GM18873 (cell line): ENCODE measurements at regions not wholly inside any gene's neighbourhood (a gene's known extent, or its start where the extent isn't known, plus 50 kb on each side); places are given as distances from the start of the nearest gene placed in this dataset.

Source experiments
- ATAC-seq: cut with Tn5 transposase; IDR thresholded peaks from one replicate; pipeline ENCODE4 v1.9.1; 2021; ENCODE audit warnings: mild to moderate bottlenecking, moderate library complexity, moderate number of reproducible peaks; ENCODE audit not compliant: unreplicated experiment, low FRiP score

DNA sequence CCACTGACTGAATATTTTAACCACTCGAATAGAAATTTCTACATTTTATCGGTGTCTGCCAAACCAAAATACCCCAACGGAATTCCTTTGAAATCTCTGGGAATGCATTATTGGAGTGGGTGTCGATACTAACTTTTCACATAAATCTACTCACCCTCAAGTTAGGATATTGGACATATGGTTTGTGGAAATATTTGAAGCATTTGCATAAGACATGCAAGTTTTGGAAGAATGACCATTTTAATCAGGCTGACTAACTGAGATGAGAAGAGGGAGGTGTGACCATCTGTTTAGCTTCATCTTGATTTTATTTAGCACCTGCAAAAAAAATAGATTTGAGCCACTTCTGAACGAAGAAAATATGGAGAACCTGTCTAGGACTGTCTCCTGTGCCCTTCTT lies 61.2 kb downstream of the KLF6 start:
- no peak for ATAC-seq

DNA sequence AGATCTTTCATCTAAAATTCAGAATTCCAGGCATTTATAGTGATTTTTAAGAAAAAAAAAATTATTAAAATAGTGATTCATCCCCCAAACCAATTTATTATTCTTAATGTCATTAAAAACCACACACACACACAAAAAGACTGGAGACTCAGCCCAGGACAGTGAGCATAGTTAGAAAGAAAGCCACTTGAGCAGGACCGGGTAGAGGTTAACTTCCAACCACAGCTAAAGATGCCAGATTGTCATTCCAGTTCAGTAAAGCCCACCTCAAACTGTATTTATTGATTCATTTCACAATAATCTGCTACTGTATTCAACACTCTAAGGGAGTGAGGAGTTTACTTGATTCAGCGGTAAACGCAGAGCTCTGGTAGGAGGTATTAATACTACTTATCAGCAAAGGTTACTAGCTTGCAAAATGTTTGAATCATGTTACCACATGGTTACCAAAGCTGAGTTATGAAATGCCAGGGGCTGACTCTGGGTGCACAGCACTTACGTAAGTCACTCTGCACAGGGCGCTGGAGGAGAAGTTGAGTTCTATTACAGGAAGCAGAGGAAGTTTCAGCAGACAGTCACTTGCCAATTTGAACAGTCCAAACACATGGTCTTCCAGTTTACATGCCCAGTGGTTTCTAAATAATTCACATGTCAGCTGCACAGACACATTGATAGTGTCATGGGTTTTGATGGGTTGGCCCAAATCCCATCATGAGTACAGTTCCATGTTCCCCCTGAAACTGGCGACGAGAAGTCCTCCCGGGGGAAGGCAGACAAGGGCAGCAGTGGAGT lies 64.6 kb downstream of the KLF6 start:
- no peak for ATAC-seq

DNA sequence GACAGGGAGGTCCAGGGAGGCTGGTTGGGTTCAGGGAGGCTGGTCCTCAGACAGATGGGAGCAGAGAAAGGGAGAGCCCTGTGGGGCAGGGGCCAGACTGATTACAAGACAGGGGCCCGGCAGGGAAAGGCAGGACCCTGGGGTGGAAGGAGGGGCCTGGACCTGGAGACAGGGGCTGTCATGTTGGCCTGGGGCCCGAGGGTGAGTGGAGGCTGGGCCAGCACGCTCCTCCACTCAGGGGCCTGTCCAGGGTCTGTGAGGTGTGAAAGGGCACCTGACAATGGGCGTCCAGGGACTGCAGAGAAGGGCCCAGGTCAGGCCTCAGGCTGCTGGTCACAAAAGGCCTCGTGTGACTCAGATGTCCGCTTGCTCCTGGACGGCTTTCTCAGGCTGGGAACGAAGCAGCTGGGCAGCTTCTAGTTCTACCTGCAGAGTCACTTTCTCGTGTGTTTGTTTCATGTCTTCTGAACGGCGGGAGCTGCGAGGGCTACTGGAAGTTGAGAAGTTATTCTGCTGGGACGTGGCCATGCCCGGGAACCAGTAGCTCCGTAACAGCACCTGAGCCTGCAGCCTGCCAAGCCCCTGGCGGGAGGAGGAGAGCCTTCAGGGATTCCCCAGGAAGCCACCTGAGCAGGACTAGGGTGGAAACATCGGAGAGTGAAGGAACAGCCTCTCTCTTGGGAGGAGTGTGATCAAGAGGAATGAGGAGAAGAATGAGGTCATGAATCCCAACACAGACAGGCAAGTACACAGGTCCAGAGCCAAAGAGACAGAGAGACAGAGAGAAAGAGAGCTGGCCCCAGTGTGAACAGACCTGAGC lies 65.8 kb downstream of the KLF6 start:
- no peak for ATAC-seq

DNA sequence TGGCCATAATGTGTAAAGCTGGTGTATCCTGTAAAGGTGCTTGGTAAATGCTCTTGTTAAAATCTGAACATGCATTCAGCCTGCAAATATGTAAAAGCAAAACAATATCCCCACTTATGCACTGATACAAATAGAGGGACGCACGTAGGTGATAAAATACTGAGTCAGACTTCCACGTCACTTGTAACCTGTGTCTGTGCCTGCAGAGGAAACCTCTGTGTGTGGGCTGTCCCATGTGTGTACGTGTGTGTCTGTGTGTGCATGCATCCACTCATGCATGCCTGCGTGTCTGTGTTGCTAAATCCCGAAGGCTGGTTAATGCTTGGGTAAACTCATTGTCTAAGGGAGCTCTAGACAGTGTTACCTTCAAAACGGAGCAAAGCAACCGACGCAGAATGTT lies 68.9 kb downstream of the KLF6 start:
- no peak for ATAC-seq

DNA sequence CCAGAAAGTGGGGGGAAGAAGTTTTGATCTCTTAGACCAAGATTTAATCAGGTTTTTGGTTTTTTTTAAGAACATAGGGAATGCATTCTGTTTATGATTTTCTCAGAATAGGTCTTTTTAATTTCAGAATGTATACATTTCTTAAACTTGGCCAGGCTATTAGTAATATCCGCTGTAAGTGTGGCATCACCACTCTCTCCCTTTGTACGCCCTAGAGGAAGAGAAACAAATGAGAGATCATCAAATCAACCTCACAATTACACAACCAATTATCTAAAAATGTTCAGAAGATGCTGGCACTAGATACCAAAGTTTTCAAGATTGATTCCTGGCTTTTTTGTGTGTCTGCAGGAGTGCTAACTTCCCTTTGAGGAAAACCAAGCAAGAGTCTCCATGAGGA lies 70.0 kb downstream of the KLF6 start:
- no peak for ATAC-seq

DNA sequence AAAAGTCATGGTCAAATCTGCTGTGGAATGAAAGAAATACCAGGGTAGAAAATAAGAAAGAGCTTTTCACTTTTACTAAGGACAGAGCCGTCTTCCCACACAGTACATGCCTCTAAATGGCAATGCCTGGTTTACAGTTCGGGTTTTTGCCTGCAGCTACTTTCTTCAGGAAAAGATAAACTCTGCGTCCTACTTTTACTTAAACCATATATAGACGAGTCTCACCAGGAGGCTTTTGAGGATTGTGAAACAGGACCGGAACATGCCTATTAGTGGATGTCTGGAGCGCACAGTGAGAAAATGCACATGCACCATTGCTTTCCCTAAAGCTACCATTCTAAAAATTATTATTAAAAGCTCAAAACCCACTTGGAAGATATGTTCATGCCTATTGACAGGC lies 70.5 kb downstream of the KLF6 start:
- no peak for ATAC-seq

DNA sequence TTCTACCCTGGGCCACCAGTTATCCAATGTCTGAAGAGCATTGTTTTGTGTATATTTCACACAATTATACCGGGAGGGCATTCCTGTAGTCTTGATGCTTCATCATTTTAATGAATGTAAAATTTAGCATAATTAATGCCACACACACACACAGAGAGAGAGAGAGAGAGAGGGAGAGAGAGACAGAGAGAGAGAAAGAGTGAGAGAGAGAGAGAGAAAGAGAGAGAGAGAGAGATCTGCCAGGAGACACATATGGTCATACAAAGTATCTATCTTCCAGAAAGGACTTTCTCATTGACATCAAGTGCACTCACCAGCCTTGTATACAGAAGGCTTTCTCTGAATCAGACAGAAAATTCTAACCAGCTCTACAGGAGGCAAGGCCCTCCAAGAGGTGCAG lies 72.3 kb downstream of the KLF6 start:
- ATAC-seq, result no peak

DNA sequence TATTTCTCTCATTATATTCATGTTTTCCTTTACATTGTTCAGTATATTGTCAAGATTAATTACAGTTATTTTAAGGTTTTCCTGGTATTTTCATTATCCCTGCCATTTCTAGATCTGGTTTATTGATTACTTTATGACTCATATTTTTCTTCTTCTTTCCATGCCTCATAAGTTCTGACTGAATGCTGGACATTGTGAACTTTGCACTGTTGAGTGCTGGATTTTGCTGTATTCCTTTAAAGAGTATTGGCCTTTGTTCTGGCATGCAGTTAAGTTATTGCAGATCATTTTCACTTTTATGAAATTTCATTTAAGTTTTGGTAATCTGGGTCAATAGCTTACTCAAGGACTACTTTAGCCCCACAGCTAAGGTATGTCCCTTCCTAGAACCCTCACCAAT lies 73.1 kb downstream of the KLF6 start:
- no peak for ATAC-seq

DNA sequence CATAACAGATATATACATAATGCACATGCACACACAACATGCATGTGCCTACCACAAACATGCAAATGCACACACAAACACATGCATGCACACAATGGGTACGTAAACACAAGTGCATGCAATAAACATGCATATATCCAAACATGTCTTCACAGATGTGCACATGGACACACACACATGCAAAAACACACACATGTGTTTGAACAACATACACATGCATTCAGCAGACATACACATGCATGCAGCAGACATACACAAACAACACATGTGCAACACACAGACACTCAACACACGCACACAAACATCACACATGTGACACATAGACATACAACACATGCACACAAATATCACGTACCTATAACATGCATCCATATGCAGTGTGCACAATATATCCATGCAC lies 74.2 kb downstream of the KLF6 start:
- no peak for ATAC-seq

DNA sequence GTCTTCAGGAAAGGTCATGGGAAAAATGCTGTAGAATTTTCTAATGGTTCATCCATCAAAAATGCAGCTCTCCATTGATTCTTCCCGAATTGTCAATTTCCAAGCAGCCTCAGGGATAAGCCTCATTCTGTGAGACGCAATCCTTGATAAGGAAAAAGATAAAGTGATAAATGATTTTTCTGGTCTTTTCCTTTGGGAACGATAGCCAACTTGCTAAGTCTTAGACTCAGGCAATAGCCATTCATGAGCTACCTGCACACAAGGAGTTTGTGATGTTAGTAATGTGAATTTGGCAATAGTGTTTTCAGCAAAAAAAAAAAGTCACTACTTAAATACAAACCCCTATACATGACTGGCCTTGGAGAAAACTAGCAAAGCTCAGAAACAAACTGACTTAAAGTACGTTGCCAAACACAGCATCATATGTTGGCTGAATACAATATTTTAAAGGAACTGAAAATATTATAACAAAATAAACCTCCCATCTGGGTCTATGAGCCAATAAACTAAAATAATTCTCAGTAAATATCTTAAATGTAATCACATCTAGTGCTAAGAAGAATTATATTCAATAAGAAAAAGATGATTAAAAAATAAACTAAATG lies 75.5 kb downstream of the KLF6 start:
- ATAC-seq, result no peak

DNA sequence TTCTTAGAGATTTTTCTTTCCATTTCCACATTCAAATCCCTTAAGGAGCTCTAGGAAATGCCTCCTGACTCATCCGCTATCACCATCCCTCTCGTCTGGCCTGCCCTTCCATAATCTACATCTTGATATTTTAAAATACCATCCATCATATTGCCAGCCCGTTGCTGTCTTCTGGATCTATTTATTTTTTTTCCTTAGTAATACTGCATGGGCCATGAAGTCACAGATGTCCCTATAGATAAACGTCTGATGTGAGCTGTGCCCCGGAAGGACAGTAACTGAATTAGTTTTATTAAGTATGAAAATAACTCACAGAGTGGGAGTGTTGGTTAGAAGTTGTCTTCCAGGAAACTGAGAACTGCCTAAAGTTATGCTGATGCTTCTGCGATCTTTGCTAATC lies 76.2 kb downstream of the KLF6 start:
- no peak for ATAC-seq

DNA sequence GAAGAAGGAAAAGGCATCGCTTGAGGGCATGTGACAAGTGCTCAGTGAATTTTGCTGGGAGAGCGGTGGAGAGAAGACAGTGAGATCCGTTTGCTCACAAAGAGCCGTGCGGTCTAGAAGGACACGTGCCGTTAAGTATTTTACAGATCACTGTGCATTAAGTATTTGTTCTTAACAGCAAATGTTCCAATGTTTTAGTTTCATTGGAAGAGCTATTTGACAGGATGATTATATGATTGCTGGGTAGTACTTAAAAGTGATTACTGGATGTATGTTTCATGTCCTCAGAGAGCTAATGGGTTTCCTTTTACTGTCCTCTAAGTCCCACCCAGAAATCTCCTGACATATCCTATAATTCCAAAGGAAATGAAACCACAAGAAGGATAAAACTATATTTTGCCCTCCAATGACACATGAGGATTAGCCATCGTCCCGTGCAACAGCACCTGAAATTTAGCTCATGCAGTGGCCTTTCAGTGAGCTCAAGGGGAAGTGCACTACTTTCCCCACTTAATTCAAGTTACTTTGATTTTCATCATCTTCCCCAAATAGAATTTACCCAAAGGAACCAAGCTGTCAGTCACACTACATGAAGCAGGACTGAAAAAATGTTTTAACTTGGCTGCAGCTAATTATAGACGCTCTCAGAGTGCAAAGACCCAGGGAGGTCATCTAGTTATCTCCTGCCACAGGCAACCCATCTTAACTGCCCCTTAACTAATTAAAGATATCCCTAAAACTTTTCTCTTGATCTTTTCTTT lies 80.3 kb downstream of the KLF6 start:
- no peak for ATAC-seq

DNA sequence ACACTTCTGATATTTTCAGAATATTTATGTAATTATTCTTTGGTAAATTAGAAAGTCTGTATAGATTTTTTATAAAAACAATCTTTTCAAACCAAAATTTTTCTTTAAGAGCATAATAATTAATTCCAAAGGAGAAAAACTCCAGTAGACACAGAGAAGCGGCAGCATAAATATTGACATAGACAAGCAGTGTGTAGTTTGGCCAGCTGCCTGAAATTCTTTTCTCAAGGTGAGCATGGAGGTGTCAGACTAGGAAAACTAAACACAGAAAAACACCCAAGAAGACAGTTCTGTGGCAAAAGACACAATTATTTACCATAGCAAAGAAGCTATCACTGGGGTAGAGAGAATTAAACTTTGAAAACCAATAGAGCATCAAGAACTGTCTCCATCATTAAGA lies 82.4 kb downstream of the KLF6 start:
- no peak for ATAC-seq

DNA sequence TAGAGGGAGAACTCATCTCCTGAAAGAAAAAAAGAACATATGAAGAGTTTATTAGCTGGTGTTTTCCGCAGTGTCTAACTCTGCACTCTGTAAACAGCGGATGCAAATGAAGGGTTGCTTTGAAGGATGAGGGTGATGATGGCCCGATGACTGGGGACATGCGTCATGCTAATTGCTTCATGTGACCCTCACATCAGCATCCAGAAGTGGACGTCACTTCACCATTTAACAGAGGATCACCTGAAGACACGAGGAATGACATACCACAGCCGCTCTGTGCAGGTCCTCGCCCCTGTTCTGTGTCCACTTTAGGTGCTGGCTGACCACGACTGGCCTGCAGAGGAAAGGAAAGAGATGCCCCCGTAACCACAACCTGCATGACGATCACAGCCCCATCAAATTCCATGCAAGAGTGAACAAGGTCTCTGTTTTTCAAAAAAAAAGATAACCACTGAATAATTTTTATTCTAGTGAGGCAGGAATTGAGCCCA lies 82.9 kb downstream of the KLF6 start:
- ATAC-seq, result no peak

DNA sequence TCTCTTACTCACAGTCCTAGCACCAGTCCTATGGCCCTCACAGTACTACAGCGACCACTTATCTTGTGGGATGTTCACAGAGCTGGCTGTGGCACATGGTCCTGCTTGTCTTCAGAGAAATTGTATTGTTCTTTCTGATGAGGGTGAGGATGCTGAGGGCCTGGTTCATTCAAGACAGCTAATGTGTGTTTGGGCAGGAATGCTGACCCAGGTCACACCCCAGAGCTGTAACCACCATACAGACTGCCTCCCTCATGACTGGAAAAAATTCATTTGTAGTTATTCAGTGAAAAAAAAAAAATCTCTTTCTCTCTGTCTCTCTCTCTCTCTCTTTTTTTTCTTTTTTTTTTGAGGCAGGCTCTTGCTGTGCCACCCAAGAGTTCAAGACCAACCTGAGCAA lies 83.5 kb downstream of the KLF6 start:
- no peak for ATAC-seq

DNA sequence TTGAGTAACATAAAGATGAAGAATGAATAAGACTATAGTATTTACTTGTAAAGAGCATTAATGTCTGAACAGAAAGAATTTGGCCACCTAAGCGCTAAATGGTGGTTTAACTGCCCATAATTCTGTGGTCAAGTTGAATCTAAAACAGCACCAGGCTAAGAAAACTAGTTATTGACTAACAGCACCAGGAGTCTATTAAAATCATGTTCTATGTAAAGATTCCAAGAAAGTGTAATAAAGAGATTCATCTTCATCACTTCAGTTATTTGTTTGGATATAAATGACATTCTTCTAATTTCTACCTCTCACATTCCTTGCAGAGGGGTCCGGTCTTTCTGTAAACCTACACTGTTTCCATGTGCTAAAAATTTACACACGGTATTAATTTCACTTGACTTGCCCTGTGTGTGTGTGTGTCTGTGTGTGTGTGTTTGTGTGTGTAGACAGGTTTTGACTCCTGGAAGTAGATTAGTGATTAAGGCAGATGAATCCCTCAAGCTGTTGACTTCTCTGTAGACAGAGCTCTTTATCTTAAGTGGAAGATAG lies 84.4 kb downstream of the KLF6 start:
- ATAC-seq, result no peak

DNA sequence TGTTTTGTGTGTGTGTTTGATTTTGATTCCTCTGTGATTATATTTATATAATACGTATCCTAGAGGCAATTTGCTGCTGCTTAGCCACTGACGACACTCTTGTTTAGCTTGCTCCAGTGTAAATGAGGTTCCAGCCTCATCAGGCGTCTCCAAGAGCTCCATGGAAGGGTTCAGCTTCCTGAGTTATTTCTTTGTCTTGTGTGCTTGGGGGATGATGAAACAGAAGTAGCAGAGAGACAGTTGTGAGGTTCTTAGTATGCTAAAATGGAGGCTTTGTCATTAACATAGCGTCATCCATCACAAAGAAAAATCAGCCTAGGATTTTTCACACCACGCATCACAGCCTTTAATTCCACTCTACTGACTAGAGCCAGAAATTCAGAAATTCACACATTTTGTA lies 85.1 kb downstream of the KLF6 start:
- no peak for ATAC-seq

DNA sequence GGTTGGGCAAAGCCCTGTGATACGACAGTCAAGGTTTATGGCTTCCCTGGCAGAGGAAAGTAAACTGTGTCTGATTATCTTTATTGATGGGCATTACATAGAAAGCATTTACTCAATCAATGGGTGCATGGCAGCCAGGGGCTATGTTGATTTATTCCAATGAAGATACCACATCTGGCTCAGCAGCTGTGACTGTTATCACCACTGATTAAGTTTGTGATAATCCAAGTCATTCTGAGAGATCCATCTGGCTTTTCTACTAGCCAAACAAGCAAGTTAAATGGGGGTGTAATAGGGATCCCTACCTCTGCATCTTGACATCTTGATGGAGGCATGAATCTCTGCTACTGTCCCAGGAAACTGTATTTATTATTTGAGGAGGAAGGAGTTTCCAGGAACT lies 86.7 kb downstream of the KLF6 start:
- ATAC-seq, result no peak

DNA sequence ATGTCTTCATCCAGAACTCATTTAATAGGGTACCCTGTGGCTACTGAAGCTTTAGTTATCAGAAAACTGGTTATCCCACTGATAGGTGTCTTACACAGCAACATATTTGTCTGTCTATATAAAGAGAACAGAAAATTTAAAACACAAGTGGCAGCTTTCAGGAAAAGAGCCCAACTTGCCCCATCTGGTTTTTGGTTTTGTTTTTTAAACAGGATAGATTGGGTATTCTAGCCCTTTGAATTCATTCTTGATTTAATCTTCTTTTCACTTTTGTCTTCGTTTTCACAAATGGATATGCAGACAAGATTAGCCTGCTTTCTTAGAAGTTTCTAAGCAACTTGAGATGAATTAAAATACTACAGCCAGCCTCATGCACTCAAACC lies 91.3 kb downstream of the KLF6 start:
- no peak for ATAC-seq

DNA sequence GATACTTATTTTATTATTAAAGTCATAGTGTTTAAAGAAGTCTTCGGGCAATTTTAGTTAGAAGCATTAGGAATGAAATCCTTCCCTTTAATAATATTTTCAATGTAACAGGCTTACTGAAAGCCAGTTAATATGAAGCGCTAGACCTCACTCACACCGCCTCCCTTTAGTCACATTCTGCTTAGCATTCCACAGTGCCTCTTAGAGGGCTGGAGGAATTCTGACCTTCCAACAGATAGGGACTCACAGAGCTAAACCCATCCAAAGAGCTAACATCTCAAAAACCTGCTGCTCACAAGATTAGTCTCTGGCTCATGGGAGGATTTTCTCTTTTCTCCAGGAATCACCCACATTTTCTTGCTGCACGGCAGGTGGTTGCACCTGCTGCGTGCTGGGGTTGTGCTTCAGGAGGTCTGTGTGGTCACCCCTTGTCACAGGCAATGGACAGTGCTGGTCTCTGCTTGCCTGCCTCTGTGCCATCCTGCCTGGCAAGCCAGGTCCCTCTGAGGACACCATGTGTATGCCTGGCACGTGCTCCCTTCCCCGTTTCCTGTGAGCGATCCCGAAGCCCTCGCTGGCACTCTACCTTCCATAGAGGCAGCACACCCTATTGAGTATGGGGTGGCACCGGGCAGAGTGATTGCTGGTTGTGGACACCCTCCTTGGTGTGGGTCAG lies 91.8 kb downstream of the KLF6 start:
- no peak for ATAC-seq
